ENCODE measurements at regions not wholly inside any gene's neighbourhood (a gene's known extent, or its start where the extent isn't known, plus 50 kb on each side); places are given as distances from the start of the nearest gene placed in this dataset.
"Not testable (repeated sequence)": the region's sequence is repeated elsewhere in the genome, so short reads cannot be mapped to it uniquely, and the experiment has no call there.

GRCh38 chr7:120181499-120181898 is 91.5 kb upstream of the KCND2 start:
- no peak for DNase-seq

GRCh38 chr7:120184866-120185265 is 88.1 kb upstream of the KCND2 start:
- no peak for DNase-seq

GRCh38 chr7:120185940-120186682 is 86.9 kb upstream of the KCND2 start:
- DNase-seq, result peak; percentile 12 to 35 (median 27)

- no peak for DNase-seq
These were observed 86.3 kb upstream of the KCND2 start for GRCh38 chr7:120186688-120187087.

- no peak for DNase-seq
These were observed 83.4 kb upstream of the KCND2 start for GRCh38 chr7:120189623-120190022.

GRCh38 chr7:120190109-120190508 is 82.9 kb upstream of the KCND2 start:
- no peak for DNase-seq

- DNase-seq, result no peak
These were observed 82.4 kb upstream of the KCND2 start for GRCh38 chr7:120190566-120190965.

- DNase-seq, result not testable (repeated sequence)
These were observed 81.6 kb upstream of the KCND2 start for GRCh38 chr7:120191423-120191822.

GRCh38 chr7:120201290-120201689 is 71.7 kb upstream of the KCND2 start:
- DNase-seq, result no peak

- DNase-seq, result no peak
These were observed 67.9 kb upstream of the KCND2 start for GRCh38 chr7:120205101-120205500.

GRCh38 chr7:120207037-120207436 is 65.9 kb upstream of the KCND2 start:
- no peak for DNase-seq

GRCh38 chr7:120215654-120216053 is 57.3 kb upstream of the KCND2 start:
- no peak for DNase-seq

- no peak for DNase-seq
These were observed 56.0 kb upstream of the KCND2 start for GRCh38 chr7:120216947-120217346.

GRCh38 chr7:120218712-120219111 is 54.3 kb upstream of the KCND2 start:
- peak in 2 of 3 donors; percentile 7 to 18 for DNase-seq

GRCh38 chr7:120221666-120222065 is 51.3 kb upstream of the KCND2 start:
- DNase-seq, result peak; percentile 4 to 12 (median 9)

All from muscle of back (tissue), 3 donors.